ENCODE measurements at regions not wholly inside any gene's neighbourhood (a gene's known extent, or its start where the extent isn't known, plus 50 kb on each side); places are given as distances from the start of the nearest gene placed in this dataset.

DNA sequence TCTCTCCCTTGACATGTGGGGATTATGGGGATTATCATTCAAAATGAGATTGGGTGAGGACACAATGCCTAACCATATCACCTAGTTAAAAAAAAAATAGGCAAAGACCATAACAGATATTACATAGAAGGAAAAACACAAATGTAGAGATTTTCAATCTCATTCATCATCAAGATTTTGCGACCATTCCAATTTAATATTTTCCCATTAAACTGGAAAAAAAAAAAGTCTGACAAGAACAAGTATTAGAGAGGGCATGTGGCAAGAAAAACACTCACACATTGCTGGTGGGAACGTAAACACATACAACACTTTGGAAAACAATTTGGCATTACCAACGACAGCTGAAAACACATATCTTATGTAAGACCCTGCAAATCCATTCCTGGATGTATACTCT lies 71.0 kb upstream of the MYCN start:
- TF ChIP-seq RARB (CRISPR knock-in tag; IDR thresholded peaks at IDR 0.05) (no peak), ZNF70 (CRISPR knock-in tag; IDR thresholded peaks at IDR 0.05) (no peak)
